ENCODE measurements at regions not wholly inside any gene's neighbourhood (a gene's known extent, or its start where the extent isn't known, plus 50 kb on each side); places are given as distances from the start of the nearest gene placed in this dataset.

DNA sequence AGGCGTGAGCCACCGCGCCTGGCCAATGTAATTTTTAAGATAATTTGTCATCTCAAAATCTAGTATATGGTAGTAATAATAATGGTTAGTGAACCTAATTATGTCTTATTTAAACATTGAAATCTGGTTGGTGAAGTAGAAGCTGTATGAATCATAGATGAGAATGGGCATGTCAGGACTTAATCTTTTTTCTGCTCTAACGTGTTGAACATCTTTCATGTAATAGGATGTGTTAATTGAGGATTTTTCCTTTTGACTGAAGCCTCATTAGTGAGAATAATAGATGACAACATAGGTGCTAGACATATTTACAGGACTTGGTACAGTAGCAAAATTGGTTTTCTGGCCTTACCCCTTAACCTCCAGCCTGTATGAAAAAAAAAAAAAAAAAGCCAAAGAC, 835.6 kb downstream of the IGSF11 start:
- Histone ChIP-seq H3K4me1 (ENCODE audit: insufficient read depth, low read length) (no peaks in the 10 kb centered on the region), H3K4me3 (ENCODE audit: insufficient read depth, low read depth, low read length) (no peak overlapping the region), H4K20me1 (ENCODE audit: insufficient read depth, low read length) (no peaks in the 10 kb centered on the region), H3K79me2 (ENCODE audit: insufficient read depth, low read length) (no peaks in the 10 kb centered on the region), H3K27ac (ENCODE audit: low read depth, low read length) (no peak overlapping the region), H3K36me3 (ENCODE audit: insufficient read depth, low read length) (no peaks in the 10 kb centered on the region), H3K9ac (ENCODE audit: low read length) (no peak overlapping the region), H3K9me3 (ENCODE audit: insufficient read depth, low read depth, low read length) (peaks cover 7% of the 10 kb centered on the region), H2AFZ (ENCODE audit: low read depth, low read length) (no peak overlapping the region), H3K27me3 (ENCODE audit: insufficient read depth, low read length) (no peaks in the 10 kb centered on the region), H3K4me2 (ENCODE audit: low read length) (no peak overlapping the region)
- Mint-ChIP-seq H3K27me3 (ENCODE audit: low read depth, unreplicated experiment) (no peaks in the 10 kb centered on the region), H3K4me1 (ENCODE audit: low read depth, unreplicated experiment) (no peaks in the 10 kb centered on the region), H3K9me3 (ENCODE audit: unreplicated experiment) (peaks cover 13% of the 10 kb centered on the region), H3K4me3 (ENCODE audit: unreplicated experiment) (no peak overlapping the region), H3K36me3 (ENCODE audit: low read depth, unreplicated experiment) (no peaks in the 10 kb centered on the region), H3K27ac (ENCODE audit: unreplicated experiment) (no peak overlapping the region)
- TF ChIP-seq EZH2 (IDR thresholded peaks at IDR 0.05; ENCODE audit: insufficient read depth, low read length): no peak
- TF ChIP-seq, protein P1, sequence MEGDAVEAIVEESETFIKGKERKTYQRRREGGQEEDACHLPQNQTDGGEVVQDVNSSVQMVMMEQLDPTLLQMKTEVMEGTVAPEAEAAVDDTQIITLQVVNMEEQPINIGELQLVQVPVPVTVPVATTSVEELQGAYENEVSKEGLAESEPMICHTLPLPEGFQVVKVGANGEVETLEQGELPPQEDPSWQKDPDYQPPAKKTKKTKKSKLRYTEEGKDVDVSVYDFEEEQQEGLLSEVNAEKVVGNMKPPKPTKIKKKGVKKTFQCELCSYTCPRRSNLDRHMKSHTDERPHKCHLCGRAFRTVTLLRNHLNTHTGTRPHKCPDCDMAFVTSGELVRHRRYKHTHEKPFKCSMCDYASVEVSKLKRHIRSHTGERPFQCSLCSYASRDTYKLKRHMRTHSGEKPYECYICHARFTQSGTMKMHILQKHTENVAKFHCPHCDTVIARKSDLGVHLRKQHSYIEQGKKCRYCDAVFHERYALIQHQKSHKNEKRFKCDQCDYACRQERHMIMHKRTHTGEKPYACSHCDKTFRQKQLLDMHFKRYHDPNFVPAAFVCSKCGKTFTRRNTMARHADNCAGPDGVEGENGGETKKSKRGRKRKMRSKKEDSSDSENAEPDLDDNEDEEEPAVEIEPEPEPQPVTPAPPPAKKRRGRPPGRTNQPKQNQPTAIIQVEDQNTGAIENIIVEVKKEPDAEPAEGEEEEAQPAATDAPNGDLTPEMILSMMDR (IDR thresholded peaks at IDR 0.05; ENCODE audit: insufficient read depth, low read depth, low read length): no peak
- FAIRE-seq (no peak), DNase-seq (ENCODE audit: low read depth) (no peak)

DNA sequence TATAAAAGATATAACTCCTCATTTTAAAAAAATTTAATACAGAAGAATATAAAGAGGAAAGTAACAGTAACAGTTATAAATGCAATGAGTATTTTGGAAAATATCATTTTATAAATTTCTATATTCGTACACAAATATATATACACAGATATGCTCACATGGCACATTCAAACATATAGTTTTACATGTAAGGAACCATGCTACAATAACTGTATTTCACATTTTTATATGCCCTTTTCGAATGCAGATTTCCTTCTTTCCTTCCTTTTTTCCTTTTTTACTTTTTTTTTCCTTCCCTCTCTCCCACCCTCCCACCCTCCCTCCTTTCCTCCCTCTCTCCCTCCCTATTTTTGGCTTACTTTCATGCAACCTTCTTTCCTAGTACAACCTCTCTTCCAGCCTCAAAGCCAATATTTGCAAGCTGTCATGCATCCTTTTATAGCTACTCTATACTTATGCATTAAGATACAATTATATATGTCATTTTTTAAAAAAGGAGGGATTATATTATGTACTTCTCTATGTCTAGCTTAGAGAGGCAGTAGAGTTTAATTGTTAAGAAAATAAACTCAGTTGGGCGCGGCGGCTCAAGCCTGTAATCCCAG, 830.5 kb downstream of the IGSF11 start:
- H3K27ac ChIP-seq (ENCODE audit: low read depth, low read length): no peak overlapping the region
- no peaks in the 10 kb centered on the region for H3K4me1 ChIP-seq (ENCODE audit: insufficient read depth, low read length)
- H3K27ac Mint-ChIP-seq (ENCODE audit: unreplicated experiment): no peak overlapping the region
- DNase-seq (ENCODE audit: low read depth): no peak
- no peaks in the 10 kb centered on the region for H3K9me3 ChIP-seq (ENCODE audit: insufficient read depth, low read depth, low read length)
- H2AFZ ChIP-seq (ENCODE audit: low read depth, low read length): no peak overlapping the region
- H3K36me3 ChIP-seq (ENCODE audit: insufficient read depth, low read length): no peaks in the 10 kb centered on the region
- no peak overlapping the region for H3K4me3 ChIP-seq (ENCODE audit: insufficient read depth, low read depth, low read length)
- no peaks in the 10 kb centered on the region for H4K20me1 ChIP-seq (ENCODE audit: insufficient read depth, low read length)
- H3K27me3 Mint-ChIP-seq (ENCODE audit: low read depth, unreplicated experiment): no peaks in the 10 kb centered on the region
- H3K27me3 ChIP-seq (ENCODE audit: insufficient read depth, low read length): no peaks in the 10 kb centered on the region
- H3K4me1 Mint-ChIP-seq (ENCODE audit: low read depth, unreplicated experiment): no peaks in the 10 kb centered on the region
- FAIRE-seq: no peak
- H3K4me2 ChIP-seq (ENCODE audit: low read length): no peak overlapping the region
- H3K79me2 ChIP-seq (ENCODE audit: insufficient read depth, low read length): no peaks in the 10 kb centered on the region
- H3K36me3 Mint-ChIP-seq (ENCODE audit: low read depth, unreplicated experiment): no peaks in the 10 kb centered on the region
- H3K9me3 Mint-ChIP-seq (ENCODE audit: unreplicated experiment): peaks cover 2% of the 10 kb centered on the region
- TF ChIP-seq, protein P1 (IDR thresholded peaks at IDR 0.05; ENCODE audit: insufficient read depth, low read depth, low read length): no peak
- TF ChIP-seq EZH2 (IDR thresholded peaks at IDR 0.05; ENCODE audit: insufficient read depth, low read length): no peak
- H3K9ac ChIP-seq (ENCODE audit: low read length): no peak overlapping the region
- H3K4me3 Mint-ChIP-seq (ENCODE audit: unreplicated experiment): no peak overlapping the region

DNA sequence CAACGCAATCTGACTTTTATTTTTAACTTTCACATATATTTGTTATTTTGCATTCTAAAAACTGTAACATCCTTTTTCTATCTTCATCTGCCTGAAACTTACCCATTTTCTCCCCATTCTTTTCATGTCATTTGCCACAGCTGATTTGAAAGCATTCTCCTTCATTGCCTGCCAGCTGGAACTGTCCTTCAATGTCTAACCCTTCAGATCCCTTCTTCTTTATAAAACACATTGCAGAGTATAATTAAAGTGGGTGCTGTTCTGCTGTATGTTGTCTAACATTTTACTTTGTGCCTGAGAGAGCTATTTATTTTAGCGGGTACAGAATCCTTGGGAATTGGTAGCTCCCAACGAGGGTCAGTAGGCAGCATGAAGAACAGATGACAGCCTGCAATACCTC, 827.4 kb downstream of the IGSF11 start:
- Histone ChIP-seq H3K79me2 (ENCODE audit: insufficient read depth, low read length) (no peaks in the 10 kb centered on the region), H3K9me3 (ENCODE audit: insufficient read depth, low read depth, low read length) (no peaks in the 10 kb centered on the region), H2AFZ (ENCODE audit: low read depth, low read length) (no peak overlapping the region), H3K36me3 (ENCODE audit: insufficient read depth, low read length) (no peaks in the 10 kb centered on the region), H3K4me2 (ENCODE audit: low read length) (no peak overlapping the region), H3K9ac (ENCODE audit: low read length) (no peak overlapping the region), H3K27ac (ENCODE audit: low read depth, low read length) (no peak overlapping the region), H3K4me3 (ENCODE audit: insufficient read depth, low read depth, low read length) (no peak overlapping the region), H3K4me1 (ENCODE audit: insufficient read depth, low read length) (no peaks in the 10 kb centered on the region), H4K20me1 (ENCODE audit: insufficient read depth, low read length) (no peaks in the 10 kb centered on the region), H3K27me3 (ENCODE audit: insufficient read depth, low read length) (no peaks in the 10 kb centered on the region)
- Mint-ChIP-seq H3K27ac (ENCODE audit: unreplicated experiment) (no peak overlapping the region), H3K4me1 (ENCODE audit: low read depth, unreplicated experiment) (no peaks in the 10 kb centered on the region), H3K9me3 (ENCODE audit: unreplicated experiment) (no peaks in the 10 kb centered on the region), H3K4me3 (ENCODE audit: unreplicated experiment) (no peak overlapping the region), H3K36me3 (ENCODE audit: low read depth, unreplicated experiment) (no peaks in the 10 kb centered on the region), H3K27me3 (ENCODE audit: low read depth, unreplicated experiment) (no peaks in the 10 kb centered on the region)
- FAIRE-seq (no peak), DNase-seq (ENCODE audit: low read depth) (no peak)
- no peak for TF ChIP-seq EZH2 (IDR thresholded peaks at IDR 0.05; ENCODE audit: insufficient read depth, low read length)
- TF ChIP-seq, protein P1 (IDR thresholded peaks at IDR 0.05; ENCODE audit: insufficient read depth, low read depth, low read length): no peak

All from astrocyte (in vitro differentiated cells and primary cell).